Fibroblast of skin of right biceps (primary cell): ENCODE measurements at regions not wholly inside any gene's neighbourhood (a gene's known extent, or its start where the extent isn't known, plus 50 kb on each side); places are given as distances from the start of the nearest gene placed in this dataset.
A peak's percentile ranks its signal among the peaks of the same experiment; 100 is the strongest.
"Not testable (repeated sequence)": the region's sequence is repeated elsewhere in the genome, so short reads cannot be mapped to it uniquely, and the experiment has no call there.

Source experiments
- DNase-seq: peaks from one replicate; pipeline ENCODE4 v3.0.0-alpha.2; 2013

GRCh38 chr14:83893447-83893846, 1636.5 kb upstream of the FLRT2 start:
- no peak for DNase-seq

DNA sequence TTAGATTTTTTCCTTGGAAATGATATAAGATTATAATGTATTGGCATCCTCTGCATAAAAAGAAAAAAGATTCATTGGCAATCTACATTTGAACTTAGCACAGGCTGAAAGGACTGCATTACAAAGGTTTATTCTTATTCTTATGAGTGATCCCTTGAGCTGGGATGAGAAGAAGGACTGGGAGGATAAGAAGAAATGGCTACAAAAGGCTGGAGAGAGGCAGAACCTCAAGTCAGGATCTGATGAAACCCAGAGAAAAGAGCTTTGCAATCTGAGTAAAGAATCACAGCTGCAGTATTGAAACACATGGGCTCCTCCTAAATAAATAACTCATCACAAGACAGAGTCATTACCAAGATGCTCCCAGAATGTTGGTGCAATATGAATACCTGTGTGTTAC, 1635.4 kb upstream of the FLRT2 start:
- DNase-seq: no peak

DNA sequence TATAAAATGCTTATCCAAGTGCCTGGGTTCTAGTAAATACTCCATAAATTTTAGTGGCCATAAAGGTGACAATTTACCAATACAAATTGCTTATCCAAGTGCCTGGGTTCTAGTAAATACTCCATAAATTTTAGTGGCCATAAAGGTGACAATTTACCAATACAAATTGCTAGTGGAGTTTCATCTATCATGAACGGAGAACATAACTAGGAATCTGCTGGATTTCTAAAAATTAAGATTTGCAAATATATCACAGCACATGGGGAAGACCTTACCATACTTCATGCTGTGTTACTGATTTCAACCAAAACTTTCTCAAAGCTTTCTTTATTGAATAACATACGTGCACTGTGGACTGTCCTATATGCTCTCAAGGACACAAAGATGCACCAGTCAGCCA, 1631.4 kb upstream of the FLRT2 start:
- DNase-seq: not testable (repeated sequence)

DNA sequence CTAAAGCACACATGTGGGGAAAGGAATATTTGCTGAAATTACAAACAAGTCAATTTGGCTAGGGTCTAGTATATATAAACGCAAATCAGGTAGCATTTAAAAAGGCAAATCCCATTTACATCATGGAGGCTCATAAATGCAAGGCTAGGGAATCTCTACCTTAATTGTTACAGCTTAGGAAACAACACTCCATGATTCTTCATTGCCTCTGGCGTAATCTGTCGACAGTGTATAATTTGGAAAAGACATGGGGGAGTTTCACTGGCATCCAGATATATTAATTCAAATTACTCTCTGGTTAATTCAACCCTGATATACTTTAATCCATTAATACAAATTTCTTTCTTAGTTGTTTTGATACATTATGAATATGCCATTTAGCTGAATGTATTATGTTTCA, 1630.2 kb upstream of the FLRT2 start:
- no peak for DNase-seq

DNA sequence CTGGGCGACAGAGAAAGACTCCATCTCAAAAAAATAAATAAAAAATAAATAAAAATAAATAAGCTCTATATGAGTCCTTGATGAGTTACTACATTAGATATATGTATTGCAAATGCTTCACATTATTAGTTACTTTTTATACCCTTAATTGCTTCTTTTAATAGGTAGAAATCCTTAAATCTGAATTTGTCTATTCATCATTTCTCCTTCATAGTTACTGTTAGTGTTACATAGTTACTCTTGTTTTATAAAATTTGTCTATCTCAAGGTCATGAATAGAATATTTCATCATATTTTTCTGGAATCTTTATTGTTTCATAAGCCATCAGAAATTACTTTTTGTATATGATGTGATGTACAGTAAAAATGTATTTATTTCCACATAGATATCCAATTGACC, 1624.8 kb upstream of the FLRT2 start:
- no peak for DNase-seq

GRCh38 chr14:83908419-83908818, 1621.5 kb upstream of the FLRT2 start:
- no peak for DNase-seq

DNA sequence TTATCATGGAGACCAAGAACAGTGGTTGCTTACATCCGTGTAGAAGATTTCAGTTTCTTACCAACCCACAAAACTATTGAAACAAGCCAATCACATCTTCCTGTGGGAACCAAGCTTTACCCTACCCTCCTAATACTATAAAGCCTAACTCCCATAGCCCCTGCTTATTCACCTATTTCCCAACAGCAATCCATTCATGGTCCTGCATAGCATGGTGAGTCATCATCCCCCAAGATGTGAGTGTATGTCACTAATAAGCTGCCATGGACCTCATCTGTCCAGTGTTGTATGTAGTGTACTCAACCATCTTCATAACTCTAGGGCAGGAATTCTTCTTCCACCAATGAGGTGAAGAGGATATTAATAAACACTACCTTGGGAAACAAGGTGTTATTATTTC, 1620.4 kb upstream of the FLRT2 start:
- DNase-seq: peak; percentile 47

- DNase-seq: no peak
Observed at GRCh38 chr14:83912032-83912642, 1617.8 kb upstream of the FLRT2 start.

GRCh38 chr14:83913476-83913875, 1616.5 kb upstream of the FLRT2 start:
- DNase-seq: no peak

DNA sequence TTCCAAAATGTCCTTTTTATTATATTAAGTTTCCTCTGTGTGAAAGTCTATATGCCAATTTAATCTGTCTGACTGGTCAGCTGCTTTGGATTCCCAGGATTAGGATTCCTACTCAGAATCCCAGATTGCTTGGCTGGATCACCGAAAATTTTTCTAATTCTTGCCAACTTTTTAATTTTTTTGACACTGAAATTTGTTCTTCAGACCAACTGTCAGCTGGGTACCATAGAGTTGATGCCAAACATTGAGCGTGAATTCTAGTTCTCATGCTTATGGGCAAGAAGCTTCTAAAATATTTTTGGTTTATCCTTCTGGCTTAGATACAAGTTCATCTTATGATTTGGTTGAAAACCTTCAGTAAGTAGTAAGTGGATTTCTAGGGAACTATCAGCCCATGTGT, 1611.4 kb upstream of the FLRT2 start:
- no peak for DNase-seq

- DNase-seq: not testable (repeated sequence)
Observed at GRCh38 chr14:83919675-83920074, 1610.3 kb upstream of the FLRT2 start.

GRCh38 chr14:83923842-83924241, 1606.1 kb upstream of the FLRT2 start:
- DNase-seq: no peak

DNA sequence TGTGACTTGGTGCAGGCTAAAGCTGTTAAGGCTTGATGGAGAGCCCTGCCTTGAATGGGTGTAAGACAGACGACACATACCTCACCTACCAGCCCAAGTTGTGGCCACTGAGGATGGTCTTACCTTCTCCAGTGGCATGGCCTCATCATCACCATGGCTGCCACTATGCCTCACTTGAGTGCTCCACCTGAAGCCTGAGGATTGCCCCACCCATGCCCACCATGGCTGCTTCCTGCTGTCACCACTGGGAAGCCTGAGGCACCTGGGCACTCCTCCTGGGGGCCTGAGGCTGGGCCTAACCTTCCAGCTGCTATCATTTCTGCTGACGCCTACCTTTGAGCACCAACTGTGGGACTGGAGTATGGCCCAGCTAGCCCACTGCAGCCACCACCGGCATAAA, 1605.7 kb upstream of the FLRT2 start:
- DNase-seq: no peak

GRCh38 chr14:83940253-83940652, 1589.7 kb upstream of the FLRT2 start:
- DNase-seq: no peak

GRCh38 chr14:83958359-83958758, 1571.6 kb upstream of the FLRT2 start:
- no peak for DNase-seq

GRCh38 chr14:83960832-83961512, 1569.0 kb upstream of the FLRT2 start:
- no peak for DNase-seq

GRCh38 chr14:83969998-83970397, 1559.9 kb upstream of the FLRT2 start:
- DNase-seq: no peak

DNA sequence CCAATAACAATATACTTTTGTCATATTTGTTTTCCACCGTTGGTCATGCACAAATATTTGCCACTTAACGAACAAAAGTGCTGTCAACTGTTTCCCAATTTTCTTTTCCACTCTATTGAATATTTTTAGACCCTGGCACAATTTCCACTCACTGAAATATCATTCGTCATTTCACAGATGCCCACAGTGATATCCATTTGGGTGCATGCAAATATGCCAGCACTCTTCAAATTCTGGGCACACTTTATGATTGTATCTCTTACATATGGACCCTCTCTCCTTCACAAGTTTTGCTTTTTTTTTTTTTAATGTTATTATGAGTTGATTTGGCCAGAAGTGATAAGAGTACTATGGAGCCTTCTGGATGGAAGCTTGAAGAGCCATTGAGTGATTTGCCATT, 1557.3 kb upstream of the FLRT2 start:
- no peak for DNase-seq

DNA sequence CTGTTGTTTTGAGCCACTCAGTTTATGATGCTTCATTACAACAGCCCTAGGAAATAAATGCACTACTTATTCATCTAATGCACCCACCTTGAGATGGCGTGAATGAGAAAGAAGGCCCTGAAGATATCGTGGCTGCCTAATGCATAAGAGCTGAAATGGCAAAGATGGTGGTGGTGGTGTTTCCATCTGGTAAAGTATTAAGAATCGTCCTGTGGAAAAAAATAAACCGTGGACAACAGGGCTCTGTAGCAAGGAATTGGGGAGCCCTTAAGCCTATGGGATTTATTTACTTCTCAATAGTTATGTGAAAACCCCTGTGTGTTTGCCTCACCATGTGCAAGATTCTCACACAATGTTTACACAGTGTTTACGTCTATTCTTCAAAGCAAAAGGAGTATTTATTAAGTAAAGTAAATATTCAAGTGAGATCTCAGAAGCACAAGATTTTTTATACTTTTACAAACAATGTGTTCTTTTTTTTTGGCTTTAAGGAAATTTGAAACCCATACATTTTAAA, 1555.2 kb upstream of the FLRT2 start:
- DNase-seq: no peak

DNA sequence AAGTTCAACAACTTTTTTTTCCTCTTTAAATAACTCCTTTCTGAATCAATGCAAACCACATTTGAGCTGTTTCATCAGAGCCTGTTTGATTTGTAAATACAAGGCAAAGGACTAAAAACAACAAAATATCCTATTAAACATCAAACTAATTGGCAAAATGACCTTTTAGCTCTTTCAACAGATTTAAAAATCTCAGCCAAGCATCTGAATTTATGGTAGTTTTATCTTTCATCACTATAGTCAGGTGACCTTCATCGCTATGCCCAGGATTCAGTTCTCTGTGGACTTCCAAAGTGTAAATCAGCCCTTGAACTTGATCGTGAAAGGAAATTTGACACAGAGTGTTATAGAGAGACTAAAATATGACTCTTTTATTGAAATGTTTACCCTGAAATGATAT, 1554.5 kb upstream of the FLRT2 start:
- DNase-seq: no peak

DNA sequence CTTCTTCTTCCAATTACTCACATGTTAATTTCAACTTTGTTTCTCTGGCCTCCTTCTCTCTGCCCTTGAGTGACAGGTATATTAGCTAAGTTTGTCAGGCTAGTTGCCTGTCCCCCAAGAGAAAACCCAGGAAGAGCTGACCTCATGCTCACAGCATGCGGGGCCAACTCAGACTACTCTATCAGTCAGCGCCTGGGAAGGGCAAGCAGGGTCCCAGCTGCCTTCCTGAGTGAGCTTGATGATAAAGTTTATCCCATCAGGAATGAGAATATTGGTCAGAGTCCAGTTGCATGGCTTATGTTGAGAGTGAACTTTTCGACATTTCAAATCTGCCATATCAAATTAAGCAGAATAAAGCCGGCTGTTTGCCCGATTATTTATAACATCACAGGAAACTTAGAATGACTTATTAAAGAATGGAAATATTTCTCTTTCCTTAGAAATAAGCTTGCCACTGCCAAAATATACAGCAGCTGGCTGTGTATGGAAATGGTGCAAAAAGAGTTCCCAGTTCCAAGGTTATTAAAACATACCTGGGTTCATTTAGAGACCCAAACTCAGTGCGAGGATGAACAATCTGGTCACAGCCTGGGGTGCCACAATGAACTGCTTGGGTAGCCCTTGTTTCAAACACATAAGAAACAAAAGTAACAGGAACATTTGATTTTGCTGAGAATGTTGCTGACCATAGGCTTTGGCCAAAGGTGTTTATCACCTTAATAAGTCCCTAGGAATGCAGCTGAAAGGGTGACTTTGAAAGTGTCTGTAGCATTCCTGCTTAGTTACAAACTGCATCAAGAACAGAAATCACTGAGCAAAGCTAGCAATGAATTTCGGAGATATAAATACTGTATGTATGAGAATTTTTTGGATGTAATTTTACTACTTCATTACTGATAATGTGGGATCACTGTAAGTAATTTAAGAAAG, 1553.8 kb upstream of the FLRT2 start:
- peak; percentile 53 for DNase-seq

GRCh38 chr14:83977583-83977982, 1552.4 kb upstream of the FLRT2 start:
- DNase-seq: no peak

DNA sequence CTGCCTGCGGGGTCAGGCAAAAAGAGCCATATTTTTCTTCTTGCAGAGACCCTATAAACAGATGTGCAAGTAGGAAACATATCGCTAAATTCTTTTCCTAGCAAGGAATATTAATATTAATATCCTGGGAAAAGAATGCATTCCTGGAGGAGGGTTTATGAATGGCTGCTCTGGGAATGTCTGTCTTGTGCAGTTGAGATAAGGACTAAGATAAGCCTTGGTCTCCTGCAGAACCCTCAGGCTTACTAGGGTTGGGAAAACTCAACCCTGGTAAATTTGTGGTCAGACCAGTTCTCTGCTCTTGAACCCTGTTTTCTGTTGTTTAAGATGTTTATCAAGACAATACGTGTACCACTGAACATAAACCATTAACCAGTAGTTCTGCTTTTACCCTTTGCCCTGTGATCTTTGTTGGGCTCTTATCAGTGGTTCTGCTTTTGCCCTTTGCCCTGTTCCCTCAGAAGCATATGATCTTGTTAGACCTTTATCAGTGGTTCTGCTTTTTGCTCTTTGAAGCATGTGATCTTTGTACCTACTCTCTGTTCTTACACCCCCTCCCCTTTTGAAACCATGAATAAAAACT, 1548.2 kb upstream of the FLRT2 start:
- not testable (repeated sequence) for DNase-seq
